ENCODE measurements at regions not wholly inside any gene's neighbourhood (a gene's known extent, or its start where the extent isn't known, plus 50 kb on each side); places are given as distances from the start of the nearest gene placed in this dataset.
"Not testable (repeated sequence)": the region's sequence is repeated elsewhere in the genome, so short reads cannot be mapped to it uniquely, and the experiment has no call there.

DNA sequence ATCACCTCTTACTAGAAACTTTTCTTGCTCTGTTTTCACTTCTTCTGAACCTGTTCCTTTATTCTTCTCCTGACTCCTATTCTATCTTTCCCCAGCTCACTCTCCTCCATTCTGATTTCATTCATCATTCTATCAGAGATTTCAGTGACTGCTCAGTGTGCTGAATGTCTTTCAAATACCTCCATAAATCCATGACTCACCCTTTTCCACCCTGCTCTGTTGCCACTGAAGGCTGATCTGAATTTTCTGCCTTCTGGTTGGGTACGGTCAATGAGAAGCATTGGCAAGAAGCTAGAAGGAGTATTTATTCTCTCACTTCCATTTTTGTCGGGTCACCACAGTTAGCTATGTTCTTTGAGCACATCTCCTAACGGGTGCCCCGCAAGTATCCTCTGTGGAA, 265.9 kb downstream of the CBLL2 start:
- no peak for DNase-seq

GRCh38 chrX:22541926-22542325, 269.2 kb downstream of the CBLL2 start:
- no peak for DNase-seq

GRCh38 chrX:22542641-22543040, 269.9 kb downstream of the CBLL2 start:
- no peak for DNase-seq

DNA sequence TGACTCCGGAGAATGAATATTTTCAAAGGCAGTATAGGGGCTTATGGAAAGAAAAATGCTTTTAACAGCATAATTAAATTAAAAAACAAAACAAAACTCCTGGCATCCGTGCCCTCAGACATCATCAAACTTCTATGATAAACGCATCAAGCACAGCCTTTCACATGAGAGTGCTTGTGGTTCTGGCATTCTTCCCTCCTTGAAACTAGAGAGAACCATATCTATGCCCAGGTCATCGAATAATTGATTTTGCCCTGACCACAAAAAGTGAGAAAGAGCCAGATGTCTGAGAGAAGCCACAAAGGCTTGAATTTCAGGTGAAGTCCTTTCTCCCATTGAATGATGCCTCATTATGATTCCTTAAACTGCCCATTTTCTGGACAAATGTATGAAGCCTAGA, 286.8 kb downstream of the CBLL2 start:
- DNase-seq, result no peak

- DNase-seq, result no peak
These were observed 302.6 kb downstream of the CBLL2 start for GRCh38 chrX:22575161-22575845.

DNA sequence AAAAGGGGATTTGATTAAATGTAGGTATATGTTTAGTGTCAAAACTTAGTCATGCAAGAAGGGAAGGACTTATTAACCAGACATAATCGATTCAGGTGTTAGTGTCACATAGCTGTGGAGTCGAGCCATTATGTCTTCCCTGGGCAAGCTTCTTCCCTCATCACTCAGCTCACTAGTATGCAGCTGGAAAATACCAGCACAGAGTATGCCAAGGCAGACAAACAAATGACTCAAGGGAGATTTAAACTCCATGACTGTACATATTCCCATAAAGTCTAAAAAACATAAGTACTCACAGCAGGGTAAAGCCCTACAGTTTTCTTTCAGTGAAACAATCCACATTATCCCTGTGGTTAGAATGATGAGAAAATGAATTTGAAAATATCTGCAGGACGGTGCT, 304.5 kb downstream of the CBLL2 start:
- DNase-seq, result no peak

- DNase-seq, result no peak
These were observed 313.1 kb downstream of the CBLL2 start for GRCh38 chrX:22585831-22586230.

DNA sequence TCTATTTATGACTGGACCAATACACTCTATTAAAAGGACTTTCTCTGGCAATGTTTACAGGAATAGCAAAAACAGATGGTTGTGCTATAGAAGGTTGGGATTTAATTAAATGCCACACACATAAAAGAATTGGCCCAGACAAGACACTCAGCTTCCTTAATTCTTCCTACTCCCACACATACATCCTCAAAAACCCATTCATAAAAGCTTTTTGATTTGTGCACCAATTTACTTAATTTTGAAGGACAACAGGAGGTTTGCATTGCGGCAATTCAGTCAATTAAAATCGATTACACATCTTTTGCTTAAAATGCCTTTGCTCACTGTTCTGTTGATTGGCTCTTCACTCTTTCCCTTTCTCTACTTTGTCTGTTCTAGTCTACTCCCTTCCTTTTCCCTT, 317.1 kb downstream of the CBLL2 start:
- DNase-seq, result no peak

DNA sequence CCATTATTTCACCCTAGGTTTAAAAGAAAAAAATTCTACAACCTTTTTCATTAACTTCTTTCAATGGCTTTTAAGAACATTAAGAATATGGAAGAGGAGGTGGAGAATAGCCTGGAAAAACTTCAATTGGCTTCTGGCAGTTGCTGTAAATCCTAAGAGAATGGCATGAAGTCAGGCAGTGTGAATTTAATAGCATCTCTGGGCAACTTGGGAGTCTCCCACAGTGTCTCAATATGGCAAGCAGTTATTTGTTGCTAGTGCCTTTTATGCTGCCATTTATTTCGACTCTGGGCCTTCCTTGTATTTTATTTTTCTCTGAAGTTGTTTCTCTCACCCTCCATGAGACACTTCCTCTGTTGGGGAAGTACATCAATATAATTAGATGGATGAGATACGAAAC, 322.1 kb downstream of the CBLL2 start:
- DNase-seq, result peak; percentile 5 to 53

GRCh38 chrX:22603060-22603459, 330.3 kb downstream of the CBLL2 start:
- DNase-seq, result peak in 1 of 2 experiments; percentile 18

DNA sequence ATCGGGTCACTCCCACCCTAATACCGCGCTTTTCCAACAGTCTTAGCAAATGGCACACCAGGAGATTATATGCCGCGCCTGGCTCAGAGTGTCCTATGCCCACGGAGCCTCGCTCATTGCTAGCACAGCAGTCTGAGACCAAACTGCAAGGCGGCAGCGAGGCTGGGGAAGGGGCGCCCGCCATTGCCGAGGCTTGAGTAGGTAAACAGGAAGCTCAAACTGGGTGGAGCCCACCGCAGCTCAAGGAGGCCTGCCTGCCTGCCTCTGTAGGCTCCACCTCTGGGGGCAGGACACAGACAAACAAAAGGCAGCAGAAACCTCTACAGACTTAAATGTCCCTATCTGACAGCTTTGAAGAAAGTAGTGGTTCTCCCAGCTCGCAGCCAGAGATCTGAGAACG, 336.7 kb downstream of the CBLL2 start:
- not testable (repeated sequence) for DNase-seq

DNA sequence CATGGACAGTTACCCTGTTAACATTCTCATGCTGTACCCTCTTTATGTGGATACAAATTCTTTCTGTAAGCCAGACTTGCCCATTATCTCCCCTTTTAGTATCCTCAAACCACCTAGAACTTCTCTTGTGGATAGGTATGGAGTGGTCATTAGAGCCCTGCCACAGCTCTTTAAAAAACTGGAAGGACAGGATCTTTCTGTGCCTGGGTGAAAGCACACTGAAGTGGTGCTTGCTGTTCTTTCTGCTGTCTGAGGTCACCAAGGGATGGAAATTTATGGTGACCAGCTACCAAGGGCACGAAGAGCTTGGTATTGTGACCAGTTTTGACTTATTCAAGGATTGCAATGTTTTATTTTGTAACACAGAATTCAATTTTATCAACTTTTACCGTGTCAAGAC, 344.2 kb downstream of the CBLL2 start:
- DNase-seq, result no peak

GRCh38 chrX:22627576-22627975, 354.9 kb downstream of the CBLL2 start:
- DNase-seq, result no peak

DNA sequence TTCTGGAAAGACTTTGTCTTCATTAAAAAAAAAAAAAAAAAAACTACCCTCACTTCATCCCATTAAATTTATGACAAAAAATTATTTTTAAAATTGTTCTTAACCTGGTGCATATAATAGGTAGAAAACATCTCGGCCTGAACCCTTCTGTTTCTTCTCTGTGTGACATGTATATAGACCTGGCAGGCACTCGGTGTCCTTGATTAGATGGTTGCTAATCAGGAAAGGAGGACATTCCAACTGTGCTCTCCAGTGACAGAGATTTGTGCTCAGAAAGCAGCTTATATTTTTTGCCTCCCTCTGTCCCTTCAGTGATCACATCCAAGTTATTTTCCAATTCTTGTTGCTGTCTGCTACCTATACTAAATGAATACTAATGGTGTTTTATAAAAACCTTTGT, 355.6 kb downstream of the CBLL2 start:
- DNase-seq, result no peak

DNA sequence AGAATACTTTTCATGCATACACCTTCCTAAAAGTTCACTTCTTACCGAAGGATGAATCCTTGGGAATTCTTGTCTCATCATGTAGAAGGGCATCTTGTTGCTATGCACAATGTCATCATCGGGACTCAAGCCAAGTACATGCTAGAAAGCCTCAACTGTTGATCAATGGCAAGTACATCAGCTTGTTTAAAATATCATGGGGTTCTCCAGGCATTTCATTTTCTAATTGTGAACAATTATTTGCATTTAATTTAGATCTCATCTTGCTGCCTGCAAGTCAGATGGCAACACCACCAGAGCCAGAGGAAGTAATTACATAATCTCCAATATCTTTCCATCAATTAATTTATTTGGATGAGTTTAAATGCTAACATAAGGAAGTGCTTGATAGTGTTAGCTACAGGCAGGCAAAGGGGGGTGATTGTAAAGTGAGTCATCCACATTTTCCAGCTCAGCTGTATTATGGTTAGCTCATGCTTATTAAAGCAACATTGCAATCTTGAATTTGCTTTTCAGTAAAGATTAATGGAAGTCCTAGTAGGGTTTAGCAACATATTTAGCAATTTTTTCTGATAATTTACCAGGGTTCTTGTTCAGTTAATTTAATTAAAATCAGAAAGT, 356.5 kb downstream of the CBLL2 start:
- peak; percentile 7 to 59 for DNase-seq

DNA sequence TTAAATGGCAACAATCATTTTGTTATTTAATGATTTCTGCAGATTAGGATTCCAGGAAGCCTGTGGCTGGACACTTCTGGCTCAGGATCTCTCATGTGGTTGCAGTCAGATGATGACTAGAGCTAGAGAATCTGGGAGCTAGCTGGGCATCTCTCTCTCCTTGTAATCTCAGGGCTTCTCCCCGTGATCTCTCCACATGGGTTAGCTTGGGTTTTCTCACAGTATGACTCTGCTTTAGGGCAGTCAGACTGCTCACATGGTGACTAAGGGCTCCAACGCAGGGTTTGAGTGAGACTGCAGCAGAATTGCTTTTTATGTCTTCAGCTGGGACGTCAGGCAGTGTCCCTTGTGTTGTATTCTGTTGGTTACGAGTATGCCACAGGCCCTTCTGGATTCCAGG, 361.4 kb downstream of the CBLL2 start:
- no peak for DNase-seq

- DNase-seq, result no peak
These were observed 362.0 kb downstream of the CBLL2 start for GRCh38 chrX:22634751-22635150.

GRCh38 chrX:22648281-22648680, 351.5 kb upstream of the DDX53 start:
- DNase-seq, result no peak

DNA sequence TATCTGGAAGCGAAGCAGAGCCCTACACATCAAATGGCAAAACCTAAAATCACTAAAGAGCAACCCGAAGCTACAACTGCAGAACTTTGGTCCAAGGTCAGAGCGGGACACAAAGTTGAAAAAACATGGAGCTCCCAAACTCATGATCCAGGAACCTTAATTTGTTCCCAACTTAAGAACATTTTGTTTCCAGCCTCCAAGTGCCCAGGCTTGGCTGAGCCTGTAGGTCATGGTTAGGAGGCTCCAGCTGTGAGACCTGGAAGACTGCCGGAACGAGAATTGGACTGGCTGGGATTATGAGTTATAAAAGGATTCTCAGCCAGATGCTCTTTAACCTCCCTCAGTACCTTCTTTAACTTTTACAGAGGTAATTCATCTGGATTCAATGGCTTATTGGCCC, 349.1 kb upstream of the DDX53 start:
- DNase-seq, result no peak

- DNase-seq, result peak in 1 of 2 experiments; percentile 5
These were observed 347.2 kb upstream of the DDX53 start for GRCh38 chrX:22652596-22652995.

DNA sequence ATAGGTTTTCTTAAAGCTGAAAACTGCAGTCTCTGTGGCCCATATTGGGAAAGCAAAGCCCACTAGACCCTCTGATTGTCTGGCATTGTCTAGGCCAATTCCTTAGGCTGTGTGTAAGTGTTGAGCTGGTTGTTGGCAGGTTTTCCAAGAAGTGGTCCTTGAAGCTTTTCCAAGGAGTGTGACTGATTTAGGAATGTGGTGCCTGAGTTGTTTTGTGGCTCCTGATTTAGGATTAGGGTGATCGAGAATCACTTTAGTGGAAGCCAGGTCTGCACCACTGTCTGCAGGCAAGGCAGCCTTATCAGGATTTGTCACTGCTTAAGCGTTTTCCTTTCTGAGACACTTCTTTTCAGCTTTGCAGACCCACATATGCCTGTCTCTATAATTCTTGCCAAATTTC, 339.0 kb upstream of the DDX53 start:
- DNase-seq, result no peak

DNA sequence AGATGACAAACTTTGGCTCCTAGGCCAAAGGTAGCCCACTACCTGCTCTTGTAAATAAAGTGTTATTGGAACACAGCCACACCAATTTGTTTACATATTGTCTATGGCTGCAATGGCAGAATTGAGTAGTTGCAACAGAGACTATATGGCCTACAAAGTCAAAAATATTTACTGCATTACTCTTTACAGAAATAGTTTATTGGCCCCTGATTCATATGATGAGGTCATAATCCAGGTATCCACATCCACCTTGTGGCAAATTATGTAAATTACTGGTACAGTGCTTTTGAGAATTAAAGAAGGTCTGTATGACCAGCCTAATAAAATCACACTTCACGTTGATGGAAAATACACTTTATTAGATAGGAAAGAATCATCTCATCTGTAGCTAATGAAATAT, 337.0 kb upstream of the DDX53 start:
- DNase-seq, result no peak

DNA sequence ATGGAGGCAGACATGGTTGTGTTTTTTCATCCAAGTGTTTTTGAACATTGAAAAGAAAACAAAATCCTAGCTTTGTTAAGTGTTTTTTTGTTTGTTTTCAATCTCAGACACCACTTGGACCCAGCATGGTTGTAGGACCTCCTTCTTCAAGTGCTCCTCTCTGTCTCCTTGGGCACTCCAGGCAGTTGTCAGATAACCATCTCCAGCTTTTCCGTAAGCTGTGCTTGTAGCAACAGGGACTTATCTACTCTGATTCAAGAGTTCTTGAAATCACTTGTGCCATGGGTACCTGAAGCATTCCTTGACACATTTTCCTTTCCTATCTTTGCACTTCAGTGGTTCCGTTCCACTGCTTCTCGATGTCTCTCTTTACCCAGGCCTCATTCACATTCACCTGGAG, 334.9 kb upstream of the DDX53 start:
- DNase-seq, result no peak

DNA sequence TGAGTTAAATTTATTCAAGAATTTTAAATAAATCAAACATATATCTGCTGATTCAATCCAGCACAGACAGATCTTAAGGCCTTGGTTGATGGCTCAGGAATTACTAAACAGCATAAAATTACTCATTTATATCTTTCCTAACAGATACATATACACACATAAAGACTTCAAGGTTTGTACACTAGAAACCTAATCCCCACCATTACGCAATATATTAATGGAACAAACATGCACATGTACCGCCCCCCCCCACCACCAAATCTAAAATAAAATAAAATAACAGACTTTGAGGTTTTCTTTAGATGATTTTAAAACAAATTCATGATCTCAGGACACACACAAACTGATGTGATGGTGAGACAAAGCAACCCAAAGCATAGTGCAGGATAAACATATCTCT, 333.9 kb upstream of the DDX53 start:
- DNase-seq, result no peak

DNA sequence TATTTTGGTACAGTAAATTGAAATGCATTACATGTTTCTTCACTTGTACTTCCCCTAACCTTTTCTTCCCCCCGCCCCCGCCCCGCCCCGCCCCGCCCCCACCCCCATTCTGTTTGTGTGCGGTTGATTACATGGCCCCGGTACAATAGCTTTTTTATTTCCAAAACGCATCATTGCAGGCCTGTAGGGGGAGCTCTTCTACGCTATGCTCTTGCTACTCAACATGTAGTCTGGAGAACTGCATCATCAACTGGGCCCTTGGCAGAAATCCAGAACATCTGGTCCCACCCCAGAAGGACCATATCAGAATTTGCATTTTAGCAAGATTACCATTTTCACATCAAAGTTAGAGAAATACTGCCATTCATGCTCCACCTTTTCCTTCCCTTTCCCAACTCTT, 333.3 kb upstream of the DDX53 start:
- no peak for DNase-seq

Data from NCI-H446 (cell line).